ENCODE measurements at regions not wholly inside any gene's neighbourhood (a gene's known extent, or its start where the extent isn't known, plus 50 kb on each side); places are given as distances from the start of the nearest gene placed in this dataset.

DNA sequence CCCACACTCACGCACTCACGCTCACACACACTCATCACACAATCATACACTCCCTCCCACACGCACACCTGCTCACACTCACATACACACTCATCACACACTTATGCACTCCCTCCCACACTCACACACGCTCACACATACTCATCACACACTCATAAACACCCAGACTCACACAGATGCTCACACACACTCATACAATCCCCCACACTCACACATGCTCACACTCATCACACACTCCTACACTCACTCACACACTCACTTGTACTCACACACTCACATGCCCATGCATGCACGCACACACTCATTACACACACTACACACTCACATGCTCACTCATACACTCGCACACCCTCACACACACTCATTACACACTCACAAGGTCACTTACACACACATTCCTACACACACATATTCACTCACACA is 131.1 kb upstream of the PDE10A start:
- TF ChIP-seq, protein P1, sequence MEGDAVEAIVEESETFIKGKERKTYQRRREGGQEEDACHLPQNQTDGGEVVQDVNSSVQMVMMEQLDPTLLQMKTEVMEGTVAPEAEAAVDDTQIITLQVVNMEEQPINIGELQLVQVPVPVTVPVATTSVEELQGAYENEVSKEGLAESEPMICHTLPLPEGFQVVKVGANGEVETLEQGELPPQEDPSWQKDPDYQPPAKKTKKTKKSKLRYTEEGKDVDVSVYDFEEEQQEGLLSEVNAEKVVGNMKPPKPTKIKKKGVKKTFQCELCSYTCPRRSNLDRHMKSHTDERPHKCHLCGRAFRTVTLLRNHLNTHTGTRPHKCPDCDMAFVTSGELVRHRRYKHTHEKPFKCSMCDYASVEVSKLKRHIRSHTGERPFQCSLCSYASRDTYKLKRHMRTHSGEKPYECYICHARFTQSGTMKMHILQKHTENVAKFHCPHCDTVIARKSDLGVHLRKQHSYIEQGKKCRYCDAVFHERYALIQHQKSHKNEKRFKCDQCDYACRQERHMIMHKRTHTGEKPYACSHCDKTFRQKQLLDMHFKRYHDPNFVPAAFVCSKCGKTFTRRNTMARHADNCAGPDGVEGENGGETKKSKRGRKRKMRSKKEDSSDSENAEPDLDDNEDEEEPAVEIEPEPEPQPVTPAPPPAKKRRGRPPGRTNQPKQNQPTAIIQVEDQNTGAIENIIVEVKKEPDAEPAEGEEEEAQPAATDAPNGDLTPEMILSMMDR (conservative IDR thresholded peaks at IDR 0.05; ENCODE audit: low read depth, low read length): no peak
- TF ChIP-seq BHLHE40 (IDR thresholded peaks at IDR 0.05; ENCODE audit: low read depth, low read length): no peak
- TF ChIP-seq MXI1 (IDR thresholded peaks at IDR 0.05; ENCODE audit: borderline replicate concordance, low read depth, low read length): no peak
- no peak for TF ChIP-seq POLR2A (IDR thresholded peaks at IDR 0.05; ENCODE audit: low read depth, low read length)
- TF ChIP-seq SMC3 (IDR thresholded peaks at IDR 0.05; ENCODE audit: low read depth, low read length): no peak
- TF ChIP-seq ELK1 (IDR thresholded peaks at IDR 0.05; ENCODE audit: borderline replicate concordance, low read depth, low read length): no peak
- no peak for TF ChIP-seq CEBPB (IDR thresholded peaks at IDR 0.05; ENCODE audit: low read depth, low read length)
- TF ChIP-seq RFX5 (IDR thresholded peaks at IDR 0.05; ENCODE audit: low read depth, low read length): no peak
- no peak for TF ChIP-seq USF2 (IDR thresholded peaks at IDR 0.05; ENCODE audit: low read depth, low read length)
- no peak for TF ChIP-seq NFE2L2 (IDR thresholded peaks at IDR 0.05; ENCODE audit: low read depth, low read length)
- no peak for TF ChIP-seq FOS (IDR thresholded peaks at IDR 0.05; ENCODE audit: low read depth, low read length)
- TF ChIP-seq MAZ (IDR thresholded peaks at IDR 0.05; ENCODE audit: borderline replicate concordance, low read depth, low read length): no peak
- TF ChIP-seq RAD21 (IDR thresholded peaks at IDR 0.05; ENCODE audit: low read length): no peak
